ENCODE measurements at regions not wholly inside any gene's neighbourhood (a gene's known extent, or its start where the extent isn't known, plus 50 kb on each side); places are given as distances from the start of the nearest gene placed in this dataset.
"Not testable (repeated sequence)": the region's sequence is repeated elsewhere in the genome, so short reads cannot be mapped to it uniquely, and the experiment has no call there.

GRCh38 chr3:11720304-11720898 is 76.7 kb upstream of the VGLL4 start:
- Mint-ChIP-seq H3K36me3 (ENCODE audit: low read depth) (no peaks in the 10 kb centered on the region), H3K27me3 (ENCODE audit: low read depth) (peaks cover 6% of the 10 kb centered on the region), H3K9me3 (no peaks in the 10 kb centered on the region), H3K4me3 (peak overlapping the region; percentile 82), H3K27ac (no peak overlapping the region), H3K4me1 (ENCODE audit: low read depth) (peaks cover 17% of the 10 kb centered on the region)
- intact Hi-C loops (cut with micrococcal nuclease) = loop anchor here (1.0 kb wide), 1 partner anchor 50 kb away; no protein-coding TSS in a partner anchor
- CTCF ChIA-PET = no interaction called here
- DNase-seq = peak; percentile 59

DNA sequence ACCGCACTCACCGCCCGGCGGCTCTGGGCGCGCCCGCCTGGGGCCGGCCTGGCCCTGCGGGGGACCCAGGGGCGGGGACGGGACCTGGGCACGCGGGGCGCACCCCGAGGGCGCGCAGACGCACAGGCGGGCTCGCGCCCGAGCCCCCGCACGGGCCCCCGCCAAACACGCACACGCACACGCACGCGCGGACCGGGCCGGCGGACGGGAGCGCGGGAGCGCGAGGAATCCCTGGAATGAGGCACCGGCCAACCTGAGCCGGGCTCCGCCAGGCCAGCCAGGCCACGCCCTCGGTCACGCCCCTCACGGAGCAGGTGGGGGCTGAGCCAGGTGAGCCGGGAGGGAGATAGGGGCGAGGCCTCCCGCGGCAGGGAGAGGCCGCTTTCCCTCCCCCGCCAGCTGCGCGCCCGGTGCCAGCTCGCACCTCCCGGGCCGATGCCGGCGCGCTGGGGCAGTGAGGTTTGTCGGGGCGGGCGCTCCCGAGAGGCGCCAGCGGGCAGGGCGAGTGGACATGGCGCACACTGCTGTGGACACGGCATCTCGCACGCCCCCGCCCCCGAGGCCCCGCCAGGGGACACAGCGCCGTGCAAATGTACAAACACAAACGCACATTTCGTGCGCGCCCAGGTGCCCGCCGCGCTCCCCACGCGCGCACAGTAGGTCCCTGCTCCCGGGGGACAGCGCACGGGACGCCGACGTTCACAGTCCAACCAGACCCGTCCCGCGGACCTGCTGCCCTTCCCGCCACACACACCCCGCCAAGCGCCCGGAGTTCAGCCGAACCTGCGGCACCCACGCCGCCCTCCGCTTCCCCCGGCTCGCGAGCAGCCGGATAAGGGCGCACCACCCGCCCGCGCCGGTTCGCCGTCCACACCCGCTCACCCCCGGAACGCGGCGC is 75.9 kb upstream of the VGLL4 start:
- Mint-ChIP-seq H3K4me3 (peak overlapping the region; percentile 88), H3K4me1 (ENCODE audit: low read depth) (peaks cover 17% of the 10 kb centered on the region), H3K36me3 (ENCODE audit: low read depth) (no peaks in the 10 kb centered on the region), H3K27ac (no peak overlapping the region), H3K27me3 (ENCODE audit: low read depth) (peaks cover 5% of the 10 kb centered on the region), H3K9me3 (no peaks in the 10 kb centered on the region)
- intact Hi-C loops (cut with micrococcal nuclease) = loop anchor here (1.0 to 5.0 kb wide), 6 partner anchors 51 to 765 kb away; partner anchors contain the start of genes TAMM41 and TSEN2
- peak; percentile 73 for DNase-seq
- CTCF ChIA-PET = no interaction called here

GRCh38 chr3:11718637-11719405 is 75.1 kb upstream of the VGLL4 start:
- H3K4me1 Mint-ChIP-seq (ENCODE audit: low read depth) = peaks cover 17% of the 10 kb centered on the region
- CTCF ChIA-PET = no interaction called here
- no peaks in the 10 kb centered on the region for H3K36me3 Mint-ChIP-seq (ENCODE audit: low read depth)
- H3K27me3 Mint-ChIP-seq (ENCODE audit: low read depth) = peaks cover 3% of the 10 kb centered on the region
- H3K9me3 Mint-ChIP-seq = no peaks in the 10 kb centered on the region
- intact Hi-C loops (cut with micrococcal nuclease) = loop anchor here (2.0 to 5.0 kb wide), 5 partner anchors 83 to 766 kb away; partner anchors contain the start of genes TAMM41 and TSEN2
- peak overlapping the region; percentile 88 for H3K4me3 Mint-ChIP-seq
- H3K27ac Mint-ChIP-seq = peak overlapping the region; percentile 30
- DNase-seq = peak; percentile 68

DNA sequence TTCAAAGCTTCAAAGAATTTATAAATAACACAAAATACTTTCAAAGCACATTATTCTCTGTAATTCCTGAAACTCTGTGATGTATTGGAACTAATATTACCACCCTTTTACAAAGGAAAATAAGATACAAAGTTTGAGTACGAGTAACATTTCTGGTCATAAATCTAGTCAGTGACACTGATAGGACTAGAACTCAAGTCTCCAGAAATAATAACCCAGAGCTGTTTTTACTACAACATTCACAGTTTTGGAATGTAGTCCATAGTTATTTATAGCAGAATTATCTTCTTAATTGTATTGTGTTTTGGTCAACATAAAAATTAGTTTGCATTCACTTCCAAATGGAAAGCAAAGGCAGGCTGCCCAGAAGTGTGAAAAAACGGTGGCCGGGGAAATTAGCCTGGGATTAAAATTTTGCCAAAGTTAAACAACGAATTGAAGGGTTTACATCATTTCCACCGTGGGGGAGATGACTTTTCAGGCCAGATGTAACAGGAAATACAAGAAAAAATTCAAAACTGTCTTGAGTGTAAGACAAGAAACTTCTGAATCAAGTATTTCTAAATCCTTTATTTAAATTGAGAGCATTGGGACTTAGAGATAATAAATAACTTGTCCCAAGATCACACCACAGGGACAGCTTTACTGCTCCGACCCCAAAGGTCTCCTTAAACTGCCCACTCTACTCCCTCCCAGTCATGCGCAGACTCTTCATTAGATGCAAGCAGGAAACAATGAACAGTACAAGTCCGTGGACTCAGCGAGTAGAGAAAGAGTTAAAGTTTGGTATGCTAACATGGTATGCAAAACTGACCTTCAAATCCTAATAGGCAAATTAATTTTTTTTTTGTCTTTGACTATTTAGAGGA is 74.3 kb upstream of the VGLL4 start:
- intact Hi-C loops (cut with micrococcal nuclease) = loop anchor here (2.0 to 5.0 kb wide), 5 partner anchors 84 to 767 kb away; partner anchors contain the start of genes TAMM41 and TSEN2
- H3K27ac Mint-ChIP-seq = no peak overlapping the region
- H3K4me3 Mint-ChIP-seq = peak overlapping the region; percentile 88
- no peak for DNase-seq
- peaks cover 17% of the 10 kb centered on the region for H3K4me1 Mint-ChIP-seq (ENCODE audit: low read depth)
- no peaks in the 10 kb centered on the region for H3K36me3 Mint-ChIP-seq (ENCODE audit: low read depth)
- CTCF ChIA-PET = no interaction called here
- peaks cover 3% of the 10 kb centered on the region for H3K27me3 Mint-ChIP-seq (ENCODE audit: low read depth)
- H3K9me3 Mint-ChIP-seq = no peaks in the 10 kb centered on the region

DNA sequence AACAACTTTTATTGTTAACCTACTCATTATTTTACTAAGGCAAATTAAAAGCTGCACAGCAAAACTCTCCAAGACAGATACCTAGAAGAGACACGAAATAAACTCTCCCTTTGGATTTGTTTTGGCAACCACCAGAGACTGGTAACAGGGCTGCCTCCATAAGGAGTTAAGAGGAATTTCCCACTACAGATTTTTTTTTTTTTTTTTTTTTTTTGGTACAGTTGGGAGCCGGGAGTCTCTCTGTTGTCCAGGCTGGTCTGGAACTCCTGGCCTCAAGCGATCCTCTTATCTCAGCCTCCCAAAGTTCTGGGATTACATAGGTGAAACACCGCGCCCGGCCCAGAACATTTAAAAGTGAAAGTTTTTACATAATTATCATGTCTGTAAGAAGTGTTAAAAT is 73.6 kb upstream of the VGLL4 start:
- Mint-ChIP-seq H3K4me1 (ENCODE audit: low read depth) (peaks cover 17% of the 10 kb centered on the region), H3K36me3 (ENCODE audit: low read depth) (no peaks in the 10 kb centered on the region), H3K27ac (no peak overlapping the region), H3K27me3 (ENCODE audit: low read depth) (peaks cover 3% of the 10 kb centered on the region), H3K9me3 (no peaks in the 10 kb centered on the region), H3K4me3 (no peak overlapping the region)
- CTCF ChIA-PET = interaction anchor here (0.6 kb wide), 1 partner anchor 143 kb away, joined by 4 read pairs; no protein-coding TSS in a partner anchor
- intact Hi-C loops (cut with micrococcal nuclease) = loop anchor here (5.0 kb wide), 1 partner anchor 85 kb away; no protein-coding TSS in a partner anchor
- no peak for DNase-seq

- no peak overlapping the region for H3K27ac Mint-ChIP-seq
- H3K9me3 Mint-ChIP-seq = no peaks in the 10 kb centered on the region
- H3K36me3 Mint-ChIP-seq (ENCODE audit: low read depth) = no peaks in the 10 kb centered on the region
- DNase-seq = no peak
- CTCF ChIA-PET = interaction anchor here (0.6 kb wide), 2 partner anchors 110 to 143 kb away, joined by 3 to 4 read pairs; no protein-coding TSS in a partner anchor
- no peak overlapping the region for H3K4me3 Mint-ChIP-seq
- intact Hi-C loops (cut with micrococcal nuclease) = loop anchor here (5.0 kb wide), 1 partner anchor 86 kb away; no protein-coding TSS in a partner anchor
- H3K4me1 Mint-ChIP-seq (ENCODE audit: low read depth) = peaks cover 17% of the 10 kb centered on the region
- H3K27me3 Mint-ChIP-seq (ENCODE audit: low read depth) = peaks cover 3% of the 10 kb centered on the region
Measured at GRCh38 chr3:11716573-11717290, 73.0 kb upstream of the VGLL4 start.

DNA sequence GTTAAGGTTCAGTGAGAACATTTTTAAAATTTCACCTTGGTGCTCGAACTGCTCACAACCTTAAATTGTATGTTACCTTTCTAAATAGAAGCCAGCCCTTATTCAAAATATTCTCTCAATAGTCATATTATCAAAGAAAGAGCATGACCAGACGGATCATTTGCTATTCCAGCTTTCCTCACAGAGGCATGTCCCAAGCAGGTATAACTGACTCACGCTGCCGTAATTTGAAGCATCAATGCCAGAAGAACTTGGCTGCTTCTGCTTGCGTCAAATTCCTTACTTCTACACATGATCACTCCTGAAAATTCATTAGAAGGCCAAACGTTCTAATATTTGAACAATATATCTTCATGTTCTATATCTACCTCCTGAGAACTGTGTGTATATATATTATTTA is 69.5 kb upstream of the VGLL4 start:
- CTCF ChIA-PET = no interaction called here
- intact Hi-C loops (cut with micrococcal nuclease) = no loop called here
- Mint-ChIP-seq H3K4me3 (no peak overlapping the region), H3K4me1 (ENCODE audit: low read depth) (peaks cover 4% of the 10 kb centered on the region), H3K36me3 (ENCODE audit: low read depth) (peaks cover 4% of the 10 kb centered on the region), H3K27ac (no peak overlapping the region), H3K27me3 (ENCODE audit: low read depth) (no peaks in the 10 kb centered on the region), H3K9me3 (peaks cover 10% of the 10 kb centered on the region)
- DNase-seq = no peak

DNA sequence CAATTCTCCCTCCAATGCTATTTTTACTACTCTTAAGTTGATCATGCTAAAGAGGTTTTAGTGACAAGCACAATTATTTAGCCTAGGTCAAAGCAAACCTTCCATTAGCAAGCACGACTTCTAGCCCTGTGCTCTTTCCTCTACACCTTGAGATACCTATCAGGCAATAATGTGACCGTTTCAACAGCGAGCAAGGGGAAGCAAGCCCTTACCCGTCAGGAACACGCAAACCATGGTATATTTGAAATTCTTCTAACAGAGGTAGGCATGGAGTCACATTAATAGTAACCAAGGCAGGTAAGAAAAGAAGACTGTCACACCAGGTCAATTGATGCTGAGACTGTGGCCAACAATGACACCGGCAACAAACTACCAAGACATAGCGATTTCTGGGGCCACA is 68.9 kb upstream of the VGLL4 start:
- Mint-ChIP-seq H3K36me3 (ENCODE audit: low read depth) (peaks cover 6% of the 10 kb centered on the region), H3K27me3 (ENCODE audit: low read depth) (no peaks in the 10 kb centered on the region), H3K4me1 (ENCODE audit: low read depth) (no peaks in the 10 kb centered on the region), H3K4me3 (no peak overlapping the region), H3K27ac (no peak overlapping the region), H3K9me3 (peaks cover 10% of the 10 kb centered on the region)
- CTCF ChIA-PET = no interaction called here
- DNase-seq = no peak
- intact Hi-C loops (cut with micrococcal nuclease) = no loop called here

- DNase-seq = no peak
- Mint-ChIP-seq H3K27ac (no peak overlapping the region), H3K4me3 (no peak overlapping the region), H3K4me1 (ENCODE audit: low read depth) (no peaks in the 10 kb centered on the region), H3K9me3 (peaks cover 10% of the 10 kb centered on the region), H3K36me3 (ENCODE audit: low read depth) (peaks cover 6% of the 10 kb centered on the region), H3K27me3 (ENCODE audit: low read depth) (no peaks in the 10 kb centered on the region)
- CTCF ChIA-PET = no interaction called here
- intact Hi-C loops (cut with micrococcal nuclease) = no loop called here
Measured at GRCh38 chr3:11711876-11712275, 68.2 kb upstream of the VGLL4 start.

GRCh38 chr3:11709782-11710181 is 66.1 kb upstream of the VGLL4 start:
- no peak overlapping the region for H3K4me3 Mint-ChIP-seq
- H3K27me3 Mint-ChIP-seq (ENCODE audit: low read depth) = no peaks in the 10 kb centered on the region
- intact Hi-C loops (cut with micrococcal nuclease) = no loop called here
- no peak for DNase-seq
- H3K36me3 Mint-ChIP-seq (ENCODE audit: low read depth) = peaks cover 6% of the 10 kb centered on the region
- no peaks in the 10 kb centered on the region for H3K4me1 Mint-ChIP-seq (ENCODE audit: low read depth)
- H3K27ac Mint-ChIP-seq = no peak overlapping the region
- CTCF ChIA-PET = no interaction called here
- peaks cover 10% of the 10 kb centered on the region for H3K9me3 Mint-ChIP-seq

DNA sequence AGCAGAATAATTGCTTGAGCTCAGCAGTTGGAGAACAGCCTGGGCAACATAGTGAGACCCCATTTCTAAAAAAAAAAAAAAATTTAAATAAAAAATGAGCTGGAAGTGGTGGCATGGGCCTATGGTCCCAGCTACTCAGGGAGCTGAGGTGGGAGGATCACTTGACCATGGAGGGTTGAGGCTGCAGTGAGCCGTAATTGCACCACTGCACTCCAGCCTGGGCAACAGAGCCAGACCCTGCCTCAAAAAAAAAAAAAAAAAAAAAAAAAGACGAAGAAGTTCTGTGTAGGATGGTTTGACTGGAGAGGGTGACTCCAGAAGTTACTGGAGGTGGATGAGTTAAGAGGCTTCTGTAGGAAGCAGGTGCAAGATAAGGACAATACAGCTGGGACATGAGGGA is 63.4 kb upstream of the VGLL4 start:
- H3K36me3 Mint-ChIP-seq (ENCODE audit: low read depth); H3K4me1 Mint-ChIP-seq (ENCODE audit: low read depth); H3K4me3 Mint-ChIP-seq; H3K27me3 Mint-ChIP-seq (ENCODE audit: low read depth); H3K27ac Mint-ChIP-seq; DNase-seq; intact Hi-C loops (cut with micrococcal nuclease): not testable (repeated sequence)
- CTCF ChIA-PET = interaction anchor here (0.6 kb wide), 2 partner anchors 12 to 347 kb away, joined by 4 read pairs; no protein-coding TSS in a partner anchor
- peaks cover 10% of the 10 kb centered on the region for H3K9me3 Mint-ChIP-seq
